Panc1 (cell line): ENCODE measurements at regions not wholly inside any gene's neighbourhood (a gene's known extent, or its start where the extent isn't known, plus 50 kb on each side); places are given as distances from the start of the nearest gene placed in this dataset.

Experiments
- ATAC-seq: fragments of 200-7000 bp; cut with Tn5 transposase; 2 replicates; pipeline ENCODE4 v1.9.1; 2020; ENCODE audit warnings: mild to moderate bottlenecking, moderate library complexity
- BruUV-seq: library from RNA; stranded (reverse); fragments of 400-500 nt; replicated peaks from 2 replicates; lab custom pipeline; 2021; lab: Mats Ljungman, UMichigan
- CTCF ChIA-PET: fragments of 300-600 bp; sonication (Branson Sonifier 250); formaldehyde crosslinking; loops from one replicate; lab custom pipeline; 2022; ENCODE audit warnings: antibody characterized with exemption; lab: Charles Lee
- POLR2A ChIA-PET: fragments of 300-600 bp; sonication (Branson Sonifier 250); formaldehyde crosslinking; loops from one replicate; lab custom pipeline; 2022; ENCODE audit warnings: antibody characterized with exemption; lab: Charles Lee
- DNase-seq: peaks from one replicate; pipeline ENCODE4 v3.0.0-alpha.2; 2010; ENCODE audit warnings: low read depth, low spot score
- H3K27ac ChIP-seq: 2 replicates; pipeline ENCODE4 v1.5.1; 2011; ENCODE audit warnings: mild to moderate bottlenecking, low read length, inconsistent platforms
- H3K27me3 ChIP-seq: fragments of 200-500 bp; sonication (Bioruptor generic); 2 replicates; pipeline ENCODE4 v1.6.0; 2014; ENCODE audit warnings: low read length, inconsistent platforms; ENCODE audit not compliant: control insufficient read depth, insufficient read depth
- H3K36me3 ChIP-seq: fragments of 200-500 bp; sonication (Bioruptor generic); 2 replicates; pipeline ENCODE4 v1.5.1; 2014; ENCODE audit warnings: inconsistent platforms, mild to moderate bottlenecking, low read length, moderate library complexity; ENCODE audit not compliant: control insufficient read depth, insufficient read depth
- H3K4me1 ChIP-seq: 2 replicates; pipeline ENCODE4 v1.5.1; 2011; ENCODE audit warnings: inconsistent platforms, mild to moderate bottlenecking, low read length, moderate library complexity; ENCODE audit not compliant: control insufficient read depth, insufficient read depth
- H3K4me3 ChIP-seq, 2 experiments: 2 replicates each; pipeline ENCODE4 v1.5.1; 2011 to 2012; ENCODE audit warnings: low read depth in 2 of 2, low read length in 2 of 2, mild to moderate bottlenecking in 2 of 2, inconsistent platforms in 1 of 2, moderate library complexity in 1 of 2
- H3K9me3 ChIP-seq: fragments of 200-500 bp; sonication (Bioruptor generic); 2 replicates; pipeline ENCODE4 v1.5.1; 2014; ENCODE audit warnings: low read depth, mild to moderate bottlenecking, inconsistent platforms, low read length, moderate library complexity; ENCODE audit not compliant: control insufficient read depth, insufficient read depth
- CTCF ChIP-seq: fragments of 450-650 bp; IDR thresholded peaks from 2 replicates; pipeline ENCODE4 v1.5.1; 2017; ENCODE audit warnings: mild to moderate bottlenecking
- POLR2AphosphoS5 ChIP-seq: IDR thresholded peaks from 2 replicates; pipeline ENCODE4 v1.6.1; 2012; ENCODE audit warnings: mild to moderate bottlenecking, low read depth, low read length, moderate library complexity
- REST ChIP-seq, 2 experiments: IDR thresholded peaks; 2 replicates each; pipeline ENCODE4 v1.6.1; 2011 to 2012; ENCODE audit warnings: low read depth in 2 of 2, control low read depth in 1 of 2, low read length in 1 of 2, mild to moderate bottlenecking in 1 of 2, moderate library complexity in 1 of 2; ENCODE audit not compliant: insufficient read depth in 1 of 2
- SIN3A ChIP-seq: IDR thresholded peaks from 2 replicates; pipeline ENCODE4 v1.6.1; 2012; ENCODE audit warnings: low read depth, mild to moderate bottlenecking, low read length, moderate library complexity, borderline replicate concordance; ENCODE audit not compliant: insufficient read depth
- TCF7L2 ChIP-seq: IDR thresholded peaks from 2 replicates; pipeline ENCODE4 v1.6.1; 2011; ENCODE audit warnings: mild to moderate bottlenecking, low read depth, low read length, inconsistent platforms
- in situ Hi-C: cut with HindIII; loops from 2 replicates; pipeline ENCODE4 v1.10.0; 2016; ENCODE audit warnings: low sequenced_read_pairs, low pct_unique_long_range_greater_than_20kb
- intact Hi-C: fragments of 100-400 bp; cut with micrococcal nuclease; formaldehyde crosslinking; loops from one replicate; pipeline ENCODE4 v1.10.0; 2022; ENCODE audit not compliant: unreplicated experiment

DNA sequence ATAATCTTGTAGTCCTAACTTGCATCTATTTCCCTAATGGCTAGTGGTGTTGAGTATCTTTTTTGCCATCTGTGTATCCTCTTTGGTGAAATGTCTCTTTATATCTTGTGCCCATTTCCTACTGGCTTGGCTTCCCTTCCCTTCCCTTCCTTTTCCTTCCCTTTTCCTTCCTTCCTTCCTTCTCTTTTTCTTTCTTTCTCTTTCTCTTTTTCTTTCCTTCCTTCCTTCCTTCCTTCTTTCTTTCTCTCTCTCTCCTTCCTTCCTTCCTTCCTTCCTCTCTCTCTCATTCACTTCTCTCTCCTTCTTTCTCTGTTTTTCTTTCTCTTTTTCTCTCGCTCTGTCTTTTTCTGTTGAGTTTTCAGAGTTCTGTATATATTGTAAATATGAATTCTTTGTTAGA, 61.5 kb upstream of the SLC4A4 start:
- ATAC-seq (no peak), DNase-seq (no peak)
- Histone ChIP-seq H3K36me3 (no peaks in the 10 kb centered on the region), H3K27me3 (no peaks in the 10 kb centered on the region), H3K9me3 (no peaks in the 10 kb centered on the region), H3K4me3 (no peak overlapping the region), H3K27ac (no peak overlapping the region), H3K4me1 (no peaks in the 10 kb centered on the region)
- ChIA-PET POLR2A (no interaction called here), CTCF (no interaction called here)
- no TSS peak for BruUV-seq
- TF ChIP-seq REST (IDR thresholded peaks at IDR 0.05; ENCODE audit: insufficient read depth in 1 of 2, low read depth in 2 of 2, low read length in 1 of 2) = no peak
- no peak for TF ChIP-seq CTCF
- no peak for TF ChIP-seq TCF7L2
- no peak for TF ChIP-seq POLR2AphosphoS5
- no peak for TF ChIP-seq SIN3A
- intact Hi-C loops = no loop called here
- in situ Hi-C loops = no loop called here

- DNase-seq (no peak), ATAC-seq (no peak)
- Histone ChIP-seq H3K4me1 (no peaks in the 10 kb centered on the region), H3K9me3 (no peaks in the 10 kb centered on the region), H3K27me3 (no peaks in the 10 kb centered on the region), H3K27ac (no peak overlapping the region), H3K4me3 (no peak overlapping the region), H3K36me3 (no peaks in the 10 kb centered on the region)
- TF ChIP-seq POLR2AphosphoS5 (no peak), REST (IDR thresholded peaks at IDR 0.05; ENCODE audit: insufficient read depth in 1 of 2, low read depth in 2 of 2, low read length in 1 of 2) (no peak), TCF7L2 (no peak), SIN3A (no peak), CTCF (no peak)
- BruUV-seq = no TSS peak
- POLR2A ChIA-PET = no interaction called here
- CTCF ChIA-PET = no interaction called here
- in situ Hi-C loops (no loop called here), intact Hi-C loops (no loop called here)
These were observed 55.1 kb upstream of the SLC4A4 start for GRCh38 chr4:71283642-71284257.
